Panc1 (cell line): ENCODE measurements at regions not wholly inside any gene's neighbourhood (a gene's known extent, or its start where the extent isn't known, plus 50 kb on each side); places are given as distances from the start of the nearest gene placed in this dataset.

Experiments
- ATAC-seq: fragments of 200-7000 bp; cut with Tn5 transposase; 2 replicates; pipeline ENCODE4 v1.9.1; 2020; ENCODE audit warnings: mild to moderate bottlenecking, moderate library complexity
- BruUV-seq: library from RNA; stranded (reverse); fragments of 400-500 nt; replicated peaks from 2 replicates; lab custom pipeline; 2021; lab: Mats Ljungman, UMichigan
- CTCF ChIA-PET: fragments of 300-600 bp; sonication (Branson Sonifier 250); formaldehyde crosslinking; loops from one replicate; lab custom pipeline; 2022; ENCODE audit warnings: antibody characterized with exemption; lab: Charles Lee
- POLR2A ChIA-PET: fragments of 300-600 bp; sonication (Branson Sonifier 250); formaldehyde crosslinking; loops from one replicate; lab custom pipeline; 2022; ENCODE audit warnings: antibody characterized with exemption; lab: Charles Lee
- DNase-seq: peaks from one replicate; pipeline ENCODE4 v3.0.0-alpha.2; 2010; ENCODE audit warnings: low read depth, low spot score
- H3K27ac ChIP-seq: 2 replicates; pipeline ENCODE4 v1.5.1; 2011; ENCODE audit warnings: mild to moderate bottlenecking, low read length, inconsistent platforms
- H3K27me3 ChIP-seq: fragments of 200-500 bp; sonication (Bioruptor generic); 2 replicates; pipeline ENCODE4 v1.6.0; 2014; ENCODE audit warnings: low read length, inconsistent platforms; ENCODE audit not compliant: control insufficient read depth, insufficient read depth
- H3K36me3 ChIP-seq: fragments of 200-500 bp; sonication (Bioruptor generic); 2 replicates; pipeline ENCODE4 v1.5.1; 2014; ENCODE audit warnings: inconsistent platforms, mild to moderate bottlenecking, low read length, moderate library complexity; ENCODE audit not compliant: control insufficient read depth, insufficient read depth
- H3K4me1 ChIP-seq: 2 replicates; pipeline ENCODE4 v1.5.1; 2011; ENCODE audit warnings: inconsistent platforms, mild to moderate bottlenecking, low read length, moderate library complexity; ENCODE audit not compliant: control insufficient read depth, insufficient read depth
- H3K4me3 ChIP-seq, 2 experiments: 2 replicates each; pipeline ENCODE4 v1.5.1; 2011 to 2012; ENCODE audit warnings: low read depth in 2 of 2, low read length in 2 of 2, mild to moderate bottlenecking in 2 of 2, inconsistent platforms in 1 of 2, moderate library complexity in 1 of 2
- H3K9me3 ChIP-seq: fragments of 200-500 bp; sonication (Bioruptor generic); 2 replicates; pipeline ENCODE4 v1.5.1; 2014; ENCODE audit warnings: low read depth, mild to moderate bottlenecking, inconsistent platforms, low read length, moderate library complexity; ENCODE audit not compliant: control insufficient read depth, insufficient read depth
- CTCF ChIP-seq: fragments of 450-650 bp; IDR thresholded peaks from 2 replicates; pipeline ENCODE4 v1.5.1; 2017; ENCODE audit warnings: mild to moderate bottlenecking
- POLR2AphosphoS5 ChIP-seq: IDR thresholded peaks from 2 replicates; pipeline ENCODE4 v1.6.1; 2012; ENCODE audit warnings: mild to moderate bottlenecking, low read depth, low read length, moderate library complexity
- REST ChIP-seq, 2 experiments: IDR thresholded peaks; 2 replicates each; pipeline ENCODE4 v1.6.1; 2011 to 2012; ENCODE audit warnings: low read depth in 2 of 2, control low read depth in 1 of 2, low read length in 1 of 2, mild to moderate bottlenecking in 1 of 2, moderate library complexity in 1 of 2; ENCODE audit not compliant: insufficient read depth in 1 of 2
- SIN3A ChIP-seq: IDR thresholded peaks from 2 replicates; pipeline ENCODE4 v1.6.1; 2012; ENCODE audit warnings: low read depth, mild to moderate bottlenecking, low read length, moderate library complexity, borderline replicate concordance; ENCODE audit not compliant: insufficient read depth
- TCF7L2 ChIP-seq: IDR thresholded peaks from 2 replicates; pipeline ENCODE4 v1.6.1; 2011; ENCODE audit warnings: mild to moderate bottlenecking, low read depth, low read length, inconsistent platforms
- in situ Hi-C: cut with HindIII; loops from 2 replicates; pipeline ENCODE4 v1.10.0; 2016; ENCODE audit warnings: low sequenced_read_pairs, low pct_unique_long_range_greater_than_20kb
- intact Hi-C: fragments of 100-400 bp; cut with micrococcal nuclease; formaldehyde crosslinking; loops from one replicate; pipeline ENCODE4 v1.10.0; 2022; ENCODE audit not compliant: unreplicated experiment

- no peak for TF ChIP-seq REST (IDR thresholded peaks at IDR 0.05; ENCODE audit: insufficient read depth in 1 of 2, low read depth in 2 of 2, low read length in 1 of 2)
- POLR2A ChIA-PET, result no interaction called here
- no peaks in the 10 kb centered on the region for H3K4me1 ChIP-seq
- no peak for DNase-seq
- BruUV-seq, result no TSS peak
- no peak overlapping the region for H3K27ac ChIP-seq
- no peak for ATAC-seq
- CTCF ChIA-PET, result no interaction called here
- no peaks in the 10 kb centered on the region for H3K36me3 ChIP-seq
- no peaks in the 10 kb centered on the region for H3K9me3 ChIP-seq
- H3K4me3 ChIP-seq, result no peak overlapping the region
- no peaks in the 10 kb centered on the region for H3K27me3 ChIP-seq
- intact Hi-C loops (no loop called here), in situ Hi-C loops (no loop called here)
These were observed 1159.5 kb upstream of the AUTS2 start for GRCh38 chr7:68438811-68439210.

- TF ChIP-seq TCF7L2 (no peak), POLR2AphosphoS5 (no peak), CTCF (no peak), SIN3A (no peak), REST (IDR thresholded peaks at IDR 0.05; ENCODE audit: insufficient read depth in 1 of 2, low read depth in 2 of 2, low read length in 1 of 2) (no peak)
- intact Hi-C loops, result no loop called here
- ATAC-seq, result no peak
These were observed 1158.4 kb upstream of the AUTS2 start for GRCh38 chr7:68439897-68440296.

More at GRCh38 chr7:68439897-68440296, 1158.4 kb upstream of the AUTS2 start:
- Histone ChIP-seq H3K9me3 (no peaks in the 10 kb centered on the region), H3K4me1 (no peaks in the 10 kb centered on the region), H3K36me3 (no peaks in the 10 kb centered on the region), H3K4me3 (no peak overlapping the region), H3K27me3 (no peaks in the 10 kb centered on the region), H3K27ac (no peak overlapping the region)
- BruUV-seq, result no TSS peak
- ChIA-PET CTCF (no interaction called here), POLR2A (no interaction called here)
- in situ Hi-C loops, result no loop called here
- no peak for DNase-seq
